ENCODE measurements at regions not wholly inside any gene's neighbourhood (a gene's known extent, or its start where the extent isn't known, plus 50 kb on each side); places are given as distances from the start of the nearest gene placed in this dataset.

DNA sequence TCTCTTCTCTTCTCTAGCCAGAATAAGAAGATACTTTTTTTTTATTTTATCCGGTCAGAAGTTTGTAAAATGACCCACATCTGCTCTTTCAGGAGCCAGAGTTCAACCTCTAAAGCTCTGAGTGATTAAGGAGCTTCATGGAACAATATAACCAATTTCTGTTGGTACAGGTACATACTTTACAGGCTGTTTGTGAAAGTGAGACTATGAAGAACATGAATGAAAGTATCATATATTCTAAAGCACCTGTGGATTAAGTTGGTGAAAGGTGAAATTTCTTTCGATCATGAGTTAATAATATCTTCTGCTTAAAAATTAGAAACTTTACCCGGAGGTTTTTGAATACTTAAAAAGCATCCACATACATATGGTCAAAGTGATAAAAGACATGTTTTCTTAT is 65.2 kb downstream of the DMRT2 start:
- H3K36me3 ChIP-seq, result no peaks in the 10 kb centered on the region
- no peaks in the 10 kb centered on the region for H3K27me3 ChIP-seq
- no peak overlapping the region for H3K9ac ChIP-seq
- H3K27ac ChIP-seq, result no peak overlapping the region
- no peak overlapping the region for H3K4me2 ChIP-seq
- no peak overlapping the region for H3K4me3 ChIP-seq
- H4K20me1 ChIP-seq, result no peaks in the 10 kb centered on the region
- H3K4me1 ChIP-seq, result no peaks in the 10 kb centered on the region
- no peaks in the 10 kb centered on the region for H3K9me3 ChIP-seq (replicated peaks in 1 of 11)
- no peak for TF ChIP-seq Cebpa-rat (IDR thresholded peaks at IDR 0.05)

DNA sequence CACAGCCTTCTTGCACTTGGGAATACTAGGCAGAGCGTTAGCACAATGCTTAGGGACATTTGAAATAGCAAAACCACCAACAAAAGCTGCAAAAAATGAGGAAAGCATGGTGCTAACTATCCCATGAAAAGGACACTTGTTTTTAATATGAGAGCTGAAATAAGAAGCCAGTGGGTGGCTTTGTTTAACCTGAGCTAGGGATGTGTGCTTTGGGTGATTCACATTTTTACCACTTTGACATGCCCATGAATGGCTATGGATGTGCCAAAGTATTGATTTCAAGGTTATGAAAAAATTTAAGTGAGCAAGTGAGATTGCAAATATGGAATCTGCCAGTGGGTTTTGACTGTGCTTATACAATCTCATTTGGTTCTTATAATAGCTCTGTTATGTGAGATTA is 67.3 kb downstream of the DMRT2 start:
- no peak overlapping the region for H3K27ac ChIP-seq
- H3K27me3 ChIP-seq, result no peaks in the 10 kb centered on the region
- no peak for TF ChIP-seq Cebpa-rat (IDR thresholded peaks at IDR 0.05)
- no peaks in the 10 kb centered on the region for H3K9me3 ChIP-seq (replicated peaks in 1 of 11)
- H4K20me1 ChIP-seq, result no peaks in the 10 kb centered on the region
- H3K9ac ChIP-seq, result no peak overlapping the region
- H3K4me1 ChIP-seq, result no peaks in the 10 kb centered on the region
- no peak overlapping the region for H3K4me3 ChIP-seq
- no peak overlapping the region for H3K4me2 ChIP-seq
- H3K36me3 ChIP-seq, result no peaks in the 10 kb centered on the region

DNA sequence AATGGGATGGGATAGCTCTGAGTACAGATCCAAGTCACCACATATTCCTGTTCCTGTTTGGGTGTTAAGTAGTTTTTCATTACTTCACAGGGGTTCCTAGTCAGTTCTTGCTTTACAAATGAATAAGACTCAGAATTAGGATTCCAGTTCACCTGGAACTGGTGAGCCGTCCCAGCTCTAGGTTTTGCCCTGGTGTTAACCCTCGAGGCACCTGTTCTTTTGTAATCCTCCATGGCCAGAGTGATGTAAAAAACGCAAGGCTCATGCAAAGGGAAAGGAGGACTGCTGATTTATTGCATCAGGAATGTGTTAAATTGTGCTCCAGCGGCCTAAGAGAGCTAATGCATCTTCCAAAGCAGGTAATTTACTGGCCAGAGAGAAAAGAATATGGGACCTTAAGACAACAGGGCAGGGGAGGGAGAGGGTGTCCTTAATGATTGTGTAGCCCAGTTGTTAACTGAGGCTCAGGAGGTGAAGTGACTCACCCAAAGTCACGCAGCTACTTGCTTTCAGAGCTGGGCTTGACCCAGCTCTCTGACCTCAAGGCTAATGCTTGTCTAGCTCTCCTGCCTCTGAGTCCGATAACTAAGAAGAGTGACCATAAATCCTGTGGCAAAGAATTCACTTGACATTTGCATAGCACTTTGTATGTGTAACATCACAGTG is 70.5 kb downstream of the DMRT2 start:
- Histone ChIP-seq H3K4me1 (peaks cover 0 to 4% (median 0%) of the 10 kb centered on the region in 10 experiments; a peak in 1 of 20 replicates), H3K9ac (no peak overlapping the region), H3K36me3 (no peaks in the 10 kb centered on the region), H3K4me2 (no peak overlapping the region), H3K27me3 (no peaks in the 10 kb centered on the region), H3K4me3 (no peak overlapping the region), H3K9me3 (replicated peaks in 1 of 11) (no peaks in the 10 kb centered on the region), H3K27ac (no peak overlapping the region), H4K20me1 (no peaks in the 10 kb centered on the region)
- TF ChIP-seq Cebpa-rat (IDR thresholded peaks at IDR 0.05), result no peak

DNA sequence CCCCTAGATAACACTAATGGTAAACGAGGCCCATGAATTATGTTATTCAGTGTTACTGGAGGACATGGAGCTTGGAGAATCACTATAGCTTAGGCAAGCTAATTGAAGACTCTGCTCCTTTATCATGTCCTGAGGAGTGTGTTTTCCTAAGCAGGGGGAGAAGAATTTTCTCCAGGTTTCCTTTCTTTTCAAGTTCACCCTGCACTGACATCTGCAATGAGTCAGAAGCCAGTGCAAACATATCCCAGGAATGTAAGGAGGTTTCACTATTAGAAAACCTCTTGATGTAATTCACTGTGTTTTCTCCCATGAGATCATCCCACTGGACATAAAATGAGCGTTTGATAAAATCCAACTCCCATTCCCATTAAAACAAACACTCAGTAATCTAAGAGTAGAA is 75.6 kb downstream of the DMRT2 start:
- no peak overlapping the region for H3K4me3 ChIP-seq
- no peak overlapping the region for H3K9ac ChIP-seq
- H3K27me3 ChIP-seq, result no peaks in the 10 kb centered on the region
- H3K36me3 ChIP-seq, result no peaks in the 10 kb centered on the region
- H3K27ac ChIP-seq, result no peak overlapping the region
- no peak for TF ChIP-seq Cebpa-rat (IDR thresholded peaks at IDR 0.05)
- no peaks in the 10 kb centered on the region for H4K20me1 ChIP-seq
- peaks cover 0 to 6% (median 0%) of the 10 kb centered on the region in 11 experiments; a peak in 2 of 22 replicates for H3K9me3 ChIP-seq (replicated peaks in 1 of 11)
- H3K4me2 ChIP-seq, result no peak overlapping the region
- H3K4me1 ChIP-seq, result peaks cover 0 to 19% (median 8%) of the 10 kb centered on the region in 10 experiments; a peak in 10 of 20 replicates

DNA sequence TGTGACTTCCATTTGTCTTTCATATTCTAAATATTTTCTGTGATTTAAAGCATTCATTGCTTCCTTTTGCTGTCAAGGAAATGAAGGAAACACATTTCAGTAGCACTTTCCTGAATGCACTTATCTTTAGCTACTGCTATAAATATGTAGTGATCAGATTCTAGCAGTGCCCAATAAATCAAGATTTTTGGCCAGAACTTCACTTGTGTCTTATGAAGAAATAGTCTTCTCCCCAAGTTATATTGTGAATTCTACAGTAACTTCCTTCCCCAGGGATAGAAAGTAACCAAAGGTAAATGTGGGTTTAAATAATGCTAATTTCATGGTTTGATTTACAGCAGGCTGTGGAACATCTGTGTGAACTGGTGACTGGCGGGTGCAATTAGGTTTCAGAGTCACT is 77.9 kb downstream of the DMRT2 start:
- Histone ChIP-seq H3K4me1 (peaks cover 0 to 19% (median 8%) of the 10 kb centered on the region in 10 experiments; a peak in 10 of 20 replicates), H3K36me3 (no peaks in the 10 kb centered on the region), H3K27me3 (no peaks in the 10 kb centered on the region), H3K9ac (no peak overlapping the region), H4K20me1 (no peaks in the 10 kb centered on the region), H3K4me2 (peak overlapping the region in 7 of 11 experiments; percentile 8 to 36 (median 28); a peak in 13 of 22 replicates), H3K27ac (no peak overlapping the region), H3K9me3 (replicated peaks in 1 of 11) (peaks cover 0 to 7% (median 0%) of the 10 kb centered on the region in 11 experiments; a peak in 4 of 22 replicates), H3K4me3 (no peak overlapping the region)
- TF ChIP-seq Cebpa-rat (IDR thresholded peaks at IDR 0.05), result no peak

DNA sequence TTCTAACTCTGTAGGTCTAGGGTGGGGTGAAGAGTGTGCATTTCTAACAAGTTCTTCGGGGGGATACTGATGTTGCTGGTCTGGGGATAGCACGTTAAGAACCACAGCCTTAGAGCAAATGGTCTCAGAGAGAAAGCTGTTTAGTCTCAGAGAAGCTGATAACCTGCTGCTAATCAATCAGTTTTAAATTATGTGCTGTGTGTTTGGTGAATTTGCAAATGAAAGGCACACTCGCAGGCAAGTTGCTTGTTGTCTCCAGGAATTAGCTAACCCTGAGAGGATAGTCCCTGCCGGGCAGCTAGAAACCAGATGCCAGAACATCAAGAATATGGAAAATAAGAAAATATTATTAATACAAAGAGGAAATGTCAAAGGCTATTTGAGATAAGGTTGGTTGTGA is 79.2 kb downstream of the DMRT2 start:
- H3K9me3 ChIP-seq (replicated peaks in 1 of 11), result peaks cover 0 to 7% (median 0%) of the 10 kb centered on the region in 11 experiments; a peak in 7 of 22 replicates
- H4K20me1 ChIP-seq, result no peaks in the 10 kb centered on the region
- TF ChIP-seq Cebpa-rat (IDR thresholded peaks at IDR 0.05), result no peak
- peaks cover 0 to 15% (median 8%) of the 10 kb centered on the region in 10 experiments; a peak in 10 of 20 replicates for H3K4me1 ChIP-seq
- H3K4me3 ChIP-seq, result no peak overlapping the region
- no peaks in the 10 kb centered on the region for H3K27me3 ChIP-seq
- no peaks in the 10 kb centered on the region for H3K36me3 ChIP-seq
- no peak overlapping the region for H3K27ac ChIP-seq
- no peak overlapping the region for H3K4me2 ChIP-seq
- no peak overlapping the region for H3K9ac ChIP-seq

DNA sequence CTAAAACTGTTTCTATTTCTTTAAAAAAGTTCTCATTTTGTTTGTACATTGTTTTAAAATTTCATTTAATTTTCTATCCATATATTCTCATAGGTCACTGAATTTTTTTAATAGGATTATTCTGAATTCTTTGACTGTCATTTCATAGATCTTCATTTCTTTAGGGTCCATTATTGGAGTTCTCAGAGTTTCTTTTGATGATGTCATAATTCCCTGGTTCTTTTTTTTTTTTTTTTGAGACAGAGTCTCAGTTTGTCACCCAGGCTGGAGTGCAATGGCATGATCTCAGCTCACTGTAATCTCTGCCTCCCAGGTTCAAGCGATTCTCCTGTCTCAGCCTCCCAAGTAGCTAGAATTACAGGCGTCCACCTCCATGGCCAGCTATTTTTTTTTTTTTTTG is 89.9 kb downstream of the DMRT2 start:
- H3K4me2 ChIP-seq, result no peak overlapping the region
- no peaks in the 10 kb centered on the region for H3K27me3 ChIP-seq
- no peak for TF ChIP-seq Cebpa-rat (IDR thresholded peaks at IDR 0.05)

DNA sequence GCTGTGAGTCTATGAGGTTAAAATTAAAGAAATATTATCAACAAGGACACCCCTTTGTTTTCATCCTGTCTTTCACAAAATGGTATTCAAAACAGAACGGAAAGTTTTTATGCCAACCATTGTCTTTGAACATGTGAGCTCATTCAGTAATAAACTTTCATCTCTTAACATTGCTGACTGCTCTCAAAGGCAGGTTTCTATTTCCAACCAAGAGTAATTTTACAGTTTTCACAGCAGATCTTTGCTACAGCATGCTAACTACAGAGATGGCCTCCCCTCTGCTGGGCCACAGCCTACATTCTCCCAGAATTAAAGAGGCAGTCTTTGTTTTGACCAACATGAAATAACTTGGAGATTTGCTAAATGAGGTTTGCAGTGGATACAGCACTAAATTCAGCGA is 101.5 kb downstream of the DMRT2 start:
- TF ChIP-seq Cebpa-rat (IDR thresholded peaks at IDR 0.05), result no peak
- Histone ChIP-seq H3K4me3 (no peak overlapping the region), H3K4me1 (no peaks in the 10 kb centered on the region)

More for the DNA sequence above, 89.9 kb downstream of the DMRT2 start:
- Histone ChIP-seq H4K20me1 (no peaks in the 10 kb centered on the region), H3K4me1 (no peaks in the 10 kb centered on the region), H3K4me3 (no peak overlapping the region), H3K9ac (no peak overlapping the region), H3K27ac (no peak overlapping the region), H3K36me3 (no peaks in the 10 kb centered on the region), H3K9me3 (replicated peaks in 1 of 11) (peaks cover 19 to 50% (median 38%) of the 10 kb centered on the region in 11 experiments)

DNA sequence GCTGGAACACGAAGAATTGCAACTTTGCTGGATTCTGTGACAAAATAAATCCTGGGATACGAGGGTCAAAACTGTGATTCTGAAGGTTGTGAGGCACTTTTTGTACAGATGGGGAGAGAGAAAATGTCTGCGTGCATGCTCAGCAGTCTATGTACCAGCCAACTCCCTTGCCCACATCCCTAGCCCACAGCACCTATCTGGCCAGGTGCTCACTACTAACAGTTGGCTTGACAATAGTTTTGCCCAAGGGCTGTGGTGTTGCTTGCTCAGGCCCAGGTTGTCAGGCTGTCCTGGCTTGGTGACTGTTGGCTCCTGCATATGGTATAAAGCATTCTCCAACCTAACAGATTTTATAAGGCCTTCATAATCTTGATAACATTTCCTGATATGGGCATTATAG is 102.0 kb downstream of the DMRT2 start:
- no peaks in the 10 kb centered on the region for H3K36me3 ChIP-seq
- H3K4me2 ChIP-seq, result no peak overlapping the region
- H4K20me1 ChIP-seq, result no peaks in the 10 kb centered on the region
- H3K4me1 ChIP-seq, result no peaks in the 10 kb centered on the region
- peaks cover 0 to 3% (median 0%) of the 10 kb centered on the region in 11 experiments; a peak in 2 of 22 replicates for H3K9me3 ChIP-seq (replicated peaks in 1 of 11)
- no peak overlapping the region for H3K9ac ChIP-seq
- TF ChIP-seq Cebpa-rat (IDR thresholded peaks at IDR 0.05), result no peak
- no peak overlapping the region for H3K27ac ChIP-seq
- no peaks in the 10 kb centered on the region for H3K27me3 ChIP-seq
- no peak overlapping the region for H3K4me3 ChIP-seq

More for the DNA sequence above, 101.5 kb downstream of the DMRT2 start:
- Histone ChIP-seq H4K20me1 (no peaks in the 10 kb centered on the region), H3K9me3 (replicated peaks in 1 of 11) (peaks cover 0 to 3% (median 0%) of the 10 kb centered on the region in 11 experiments; a peak in 2 of 22 replicates), H3K27ac (no peak overlapping the region), H3K4me2 (no peak overlapping the region), H3K9ac (no peak overlapping the region), H3K36me3 (no peaks in the 10 kb centered on the region), H3K27me3 (no peaks in the 10 kb centered on the region)

DNA sequence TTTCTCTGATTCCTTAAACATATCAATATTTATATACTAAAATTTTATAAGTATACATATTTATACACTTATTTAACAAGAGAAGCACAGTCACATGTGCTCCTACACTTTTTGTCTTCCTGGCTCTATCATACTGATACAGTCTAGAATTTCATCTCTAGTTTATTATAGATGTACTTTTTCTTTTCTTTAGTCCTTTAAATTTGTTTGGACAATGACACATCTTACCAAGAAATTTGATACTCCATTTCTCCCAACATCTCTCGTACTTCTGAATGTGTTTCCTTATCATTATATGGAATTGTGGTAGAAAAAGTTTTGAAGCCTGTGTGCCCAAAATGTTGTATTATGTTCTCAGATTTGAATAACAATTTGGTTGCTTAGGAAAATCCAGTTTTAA is 104.6 kb downstream of the DMRT2 start:
- no peaks in the 10 kb centered on the region for H3K36me3 ChIP-seq
- no peaks in the 10 kb centered on the region for H4K20me1 ChIP-seq
- H3K9ac ChIP-seq, result no peak overlapping the region
- H3K4me1 ChIP-seq, result no peaks in the 10 kb centered on the region
- H3K27ac ChIP-seq, result no peak overlapping the region
- no peaks in the 10 kb centered on the region for H3K27me3 ChIP-seq
- no peaks in the 10 kb centered on the region for H3K9me3 ChIP-seq (replicated peaks in 1 of 11)
- H3K4me3 ChIP-seq, result no peak overlapping the region
- no peak overlapping the region for H3K4me2 ChIP-seq
- TF ChIP-seq Cebpa-rat (IDR thresholded peaks at IDR 0.05), result no peak
